ENCODE measurements at regions not wholly inside any gene's neighbourhood (a gene's known extent, or its start where the extent isn't known, plus 50 kb on each side); places are given as distances from the start of the nearest gene placed in this dataset.

DNA sequence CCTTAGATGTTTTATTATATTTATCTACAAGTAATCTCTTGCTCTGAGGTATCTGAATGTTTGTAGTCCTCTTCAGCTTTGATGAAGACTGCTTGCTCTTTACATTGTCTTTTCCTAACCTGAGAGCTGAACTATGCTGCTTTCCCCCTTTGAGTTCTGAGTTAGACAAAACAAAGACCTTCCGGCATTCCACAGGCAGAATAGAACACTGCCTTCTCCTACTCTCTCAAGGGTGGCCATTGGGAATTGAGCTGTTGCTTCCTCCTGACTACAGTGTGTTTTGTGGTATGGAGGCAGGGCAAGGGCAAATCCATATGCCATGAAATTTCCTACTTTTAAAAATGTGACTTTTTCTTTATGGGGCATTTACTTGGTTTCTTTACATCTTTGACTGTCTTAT is 841.0 kb downstream of the FAM133A start:
- H3K4me1 ChIP-seq: no peaks in the 10 kb centered on the region
- DNase-seq: no peak
- H3K4me3 ChIP-seq: no peak overlapping the region
- H3K27ac ChIP-seq: no peak overlapping the region
- no peaks in the 10 kb centered on the region for H3K9me3 ChIP-seq
- TF ChIP-seq, protein P1, sequence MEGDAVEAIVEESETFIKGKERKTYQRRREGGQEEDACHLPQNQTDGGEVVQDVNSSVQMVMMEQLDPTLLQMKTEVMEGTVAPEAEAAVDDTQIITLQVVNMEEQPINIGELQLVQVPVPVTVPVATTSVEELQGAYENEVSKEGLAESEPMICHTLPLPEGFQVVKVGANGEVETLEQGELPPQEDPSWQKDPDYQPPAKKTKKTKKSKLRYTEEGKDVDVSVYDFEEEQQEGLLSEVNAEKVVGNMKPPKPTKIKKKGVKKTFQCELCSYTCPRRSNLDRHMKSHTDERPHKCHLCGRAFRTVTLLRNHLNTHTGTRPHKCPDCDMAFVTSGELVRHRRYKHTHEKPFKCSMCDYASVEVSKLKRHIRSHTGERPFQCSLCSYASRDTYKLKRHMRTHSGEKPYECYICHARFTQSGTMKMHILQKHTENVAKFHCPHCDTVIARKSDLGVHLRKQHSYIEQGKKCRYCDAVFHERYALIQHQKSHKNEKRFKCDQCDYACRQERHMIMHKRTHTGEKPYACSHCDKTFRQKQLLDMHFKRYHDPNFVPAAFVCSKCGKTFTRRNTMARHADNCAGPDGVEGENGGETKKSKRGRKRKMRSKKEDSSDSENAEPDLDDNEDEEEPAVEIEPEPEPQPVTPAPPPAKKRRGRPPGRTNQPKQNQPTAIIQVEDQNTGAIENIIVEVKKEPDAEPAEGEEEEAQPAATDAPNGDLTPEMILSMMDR (IDR thresholded peaks at IDR 0.05): no peak
- H3K27me3 ChIP-seq: no peaks in the 10 kb centered on the region
- no peak for ATAC-seq
- no peaks in the 10 kb centered on the region for H3K36me3 ChIP-seq
- intact Hi-C loops (cut with DNase I): no loop called here

DNA sequence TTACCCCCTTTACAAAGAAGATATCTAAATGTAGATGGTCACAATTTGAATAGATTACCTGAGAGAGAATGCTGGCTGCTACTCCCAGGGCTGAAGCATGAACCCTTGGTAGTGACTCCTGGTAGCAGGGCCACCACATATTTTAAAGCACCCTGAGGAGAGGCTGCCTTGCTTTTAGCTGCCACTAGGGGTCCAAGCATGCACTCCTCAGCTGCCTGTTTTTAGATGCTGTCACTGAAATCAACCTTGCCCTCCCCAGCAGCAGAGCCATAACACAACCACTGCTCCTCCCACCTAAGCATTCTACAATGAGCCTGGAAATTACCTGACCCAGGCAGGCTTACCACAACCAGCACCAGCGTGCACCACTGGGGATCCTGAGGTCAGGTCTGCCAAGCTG is 850.9 kb downstream of the FAM133A start:
- no peak for DNase-seq
- Histone ChIP-seq H3K27ac (no peak overlapping the region), H3K36me3 (no peaks in the 10 kb centered on the region), H3K4me3 (no peak overlapping the region), H3K4me1 (no peaks in the 10 kb centered on the region), H3K9me3 (no peaks in the 10 kb centered on the region), H3K27me3 (no peaks in the 10 kb centered on the region)
- intact Hi-C loops (cut with DNase I): no loop called here
- ATAC-seq: no peak
- TF ChIP-seq, protein P1 (IDR thresholded peaks at IDR 0.05): no peak

DNA sequence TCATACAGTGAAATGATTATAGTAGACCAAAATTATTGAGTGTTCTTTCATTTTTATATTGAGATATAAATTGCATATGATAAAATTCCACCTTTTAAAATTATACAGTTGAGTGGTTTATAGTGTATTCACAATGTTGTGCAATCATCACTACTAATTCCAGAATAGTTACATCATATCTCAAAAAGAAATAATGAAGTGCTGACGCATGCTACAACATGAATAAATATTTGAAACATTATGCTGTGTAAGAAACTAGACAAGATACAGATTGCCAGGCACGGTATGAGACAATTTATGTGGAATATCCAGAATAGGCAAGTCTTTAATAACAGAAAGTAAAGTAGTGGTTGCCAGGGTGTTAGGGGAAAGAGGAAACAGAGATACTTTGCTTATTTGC is 871.7 kb downstream of the FAM133A start:
- H3K4me1 ChIP-seq: no peaks in the 10 kb centered on the region
- H3K4me3 ChIP-seq: no peak overlapping the region
- no peaks in the 10 kb centered on the region for H3K9me3 ChIP-seq
- H3K27ac ChIP-seq: no peak overlapping the region
- ATAC-seq: no peak
- H3K36me3 ChIP-seq: no peaks in the 10 kb centered on the region
- intact Hi-C loops (cut with DNase I): no loop called here
- no peak for DNase-seq
- TF ChIP-seq, protein P1 (IDR thresholded peaks at IDR 0.05): no peak
- no peaks in the 10 kb centered on the region for H3K27me3 ChIP-seq

DNA sequence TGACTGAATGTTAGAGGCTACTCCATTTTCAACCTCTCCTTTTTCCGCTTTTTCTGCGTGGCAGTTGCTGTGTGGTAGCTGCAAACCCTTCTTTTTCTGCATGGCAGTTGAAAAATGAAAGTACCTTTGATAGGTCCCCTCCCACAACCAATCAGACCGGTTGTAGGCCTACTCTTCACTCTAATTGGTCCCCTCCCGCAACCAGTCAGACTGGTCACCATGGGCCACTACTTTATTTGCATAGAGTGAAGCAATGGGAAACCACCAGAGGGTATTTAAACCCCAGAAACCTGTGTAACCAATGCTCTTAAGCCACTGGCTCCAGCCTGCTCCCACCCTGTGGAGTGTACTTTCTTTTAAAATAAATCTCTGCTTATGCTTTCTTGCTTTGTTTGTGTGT is 877.8 kb downstream of the FAM133A start:
- DNase-seq (no peak), ATAC-seq (peak; percentile 59)
- no peak overlapping the region for H3K27ac ChIP-seq
- TF ChIP-seq, protein P1 (IDR thresholded peaks at IDR 0.05): no peak
- H3K4me3 ChIP-seq: no peak overlapping the region
- H3K9me3 ChIP-seq: no peaks in the 10 kb centered on the region
- intact Hi-C loops (cut with DNase I): no loop called here
- no peaks in the 10 kb centered on the region for H3K4me1 ChIP-seq
- H3K36me3 ChIP-seq: no peaks in the 10 kb centered on the region
- no peaks in the 10 kb centered on the region for H3K27me3 ChIP-seq

DNA sequence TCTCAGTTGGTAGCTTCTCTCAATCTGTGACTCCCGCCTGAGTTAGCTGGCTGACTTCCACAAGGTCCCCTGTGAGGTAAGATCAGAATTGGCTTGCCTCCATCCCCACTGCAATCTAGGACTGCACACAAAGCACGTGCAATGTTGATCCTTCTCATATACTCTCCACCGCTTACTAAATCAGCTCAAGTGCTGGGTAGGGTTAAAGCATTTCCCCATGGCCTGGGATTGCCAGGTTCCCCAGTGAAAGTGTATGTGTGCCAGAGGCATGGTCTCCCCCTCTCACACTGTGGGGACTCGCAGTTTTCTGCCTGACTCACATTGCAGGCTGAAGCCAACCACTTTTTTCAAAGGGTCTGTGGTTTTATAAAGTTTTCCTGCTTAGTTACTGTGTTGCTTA is 886.9 kb downstream of the FAM133A start:
- intact Hi-C loops (cut with DNase I): no loop called here
- H3K9me3 ChIP-seq: no peaks in the 10 kb centered on the region
- ATAC-seq (peak; percentile 72), DNase-seq (no peak)
- H3K27ac ChIP-seq: no peak overlapping the region
- no peaks in the 10 kb centered on the region for H3K27me3 ChIP-seq
- TF ChIP-seq, protein P1 (IDR thresholded peaks at IDR 0.05): no peak
- H3K4me1 ChIP-seq: no peaks in the 10 kb centered on the region
- no peak overlapping the region for H3K4me3 ChIP-seq
- H3K36me3 ChIP-seq: no peaks in the 10 kb centered on the region

DNA sequence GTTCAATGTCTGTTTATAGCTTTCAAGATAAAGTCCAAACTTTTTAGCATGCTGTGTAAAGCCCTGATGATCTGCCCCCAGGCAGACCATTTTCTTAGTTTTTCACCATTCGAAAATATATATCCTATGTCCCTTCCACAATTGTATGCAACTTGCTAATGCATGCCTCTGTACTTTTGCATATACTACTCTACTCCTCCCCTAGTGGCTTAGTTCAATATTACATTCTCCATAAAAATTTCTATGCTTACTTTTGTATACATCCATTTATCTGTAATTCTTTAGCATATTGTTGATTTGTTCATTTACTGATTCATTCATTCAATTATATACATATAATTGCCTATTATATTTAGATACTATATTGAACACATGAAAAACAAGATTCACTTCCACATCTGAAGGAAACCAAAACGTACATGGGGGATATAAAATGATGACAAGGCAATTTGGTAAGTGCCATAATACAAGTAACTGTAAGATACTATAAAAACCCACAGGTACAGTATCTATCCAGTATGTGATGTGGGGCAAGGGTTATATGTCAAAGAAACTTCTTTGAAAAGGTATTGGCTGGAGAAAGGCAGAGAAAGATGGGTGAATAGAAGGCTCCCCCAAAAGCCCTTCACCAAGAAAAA is 902.5 kb downstream of the FAM133A start:
- no peaks in the 10 kb centered on the region for H3K36me3 ChIP-seq
- TF ChIP-seq, protein P1 (IDR thresholded peaks at IDR 0.05): no peak
- no peak overlapping the region for H3K27ac ChIP-seq
- DNase-seq (no peak), ATAC-seq (no peak)
- no peaks in the 10 kb centered on the region for H3K4me1 ChIP-seq
- H3K27me3 ChIP-seq: no peaks in the 10 kb centered on the region
- no peaks in the 10 kb centered on the region for H3K9me3 ChIP-seq
- H3K4me3 ChIP-seq: no peak overlapping the region
- intact Hi-C loops (cut with DNase I): no loop called here

All from upper lobe of right lung (tissue), 1 donor.